Stimulated activated CD4-positive, alpha-beta T cell treated with anti-CD3 and anti-CD28 coated beads, TNF-alpha, amount 100 ng/mL, for 24 hours (primary cell): ENCODE measurements at regions not wholly inside any gene's neighbourhood (a gene's known extent, or its start where the extent isn't known, plus 50 kb on each side); places are given as distances from the start of the nearest gene placed in this dataset.

Experiments
- DNase-seq, 3 experiments: peaks; one replicate each; pipeline ENCODE4 v3.0.0-alpha.2; 2020; ENCODE audit warnings: low read depth in 3 of 3

- DNase-seq: no peak
Observed at GRCh38 chr11:95692526-95693260, 96.9 kb downstream of the FAM76B start.

DNA sequence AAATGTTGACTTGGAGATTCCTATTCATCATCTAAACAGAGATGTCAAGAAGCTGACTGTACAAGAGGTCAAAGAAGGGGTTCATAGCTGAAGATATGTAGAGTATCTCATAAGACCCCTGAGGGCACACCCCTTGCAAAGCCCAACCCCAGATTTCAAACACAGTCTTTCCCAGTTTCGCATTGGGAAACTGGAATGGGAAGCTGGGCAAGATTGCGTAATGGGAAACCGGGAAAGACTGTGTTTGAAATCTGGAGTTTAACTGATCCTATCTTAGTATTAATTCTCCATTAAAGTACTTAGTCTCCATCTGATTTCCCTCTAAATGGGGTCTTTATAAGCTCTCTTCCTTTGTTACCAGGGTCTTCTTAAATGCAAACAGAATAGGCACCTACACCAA is 99.5 kb downstream of the FAM76B start:
- DNase-seq: no peak

- no peak for DNase-seq
Observed at GRCh38 chr11:95688501-95689222, 100.9 kb downstream of the FAM76B start.

GRCh38 chr11:95688015-95688414 is 101.6 kb downstream of the FAM76B start:
- DNase-seq: no peak

DNA sequence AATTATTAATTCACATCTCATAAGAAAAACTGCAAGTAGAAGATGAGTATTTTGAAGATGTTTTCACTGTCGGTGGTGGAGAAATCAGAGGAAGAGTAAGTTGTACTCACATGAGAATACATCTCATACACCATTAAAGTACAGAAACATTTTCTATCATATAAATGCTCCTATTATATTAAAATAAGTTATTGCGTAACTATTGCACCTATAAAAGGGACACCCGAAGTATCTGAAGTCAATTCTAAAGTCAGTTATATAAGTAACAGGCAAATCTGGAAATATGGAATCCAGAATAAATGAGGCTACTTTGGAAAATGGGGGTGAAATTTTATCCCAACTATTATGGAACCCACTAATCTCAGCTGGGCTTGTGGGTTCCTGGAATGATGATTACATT is 103.3 kb downstream of the FAM76B start:
- no peak for DNase-seq

- no peak for DNase-seq
Observed at GRCh38 chr11:95684701-95685100, 104.9 kb downstream of the FAM76B start.

- no peak for DNase-seq
Observed at GRCh38 chr11:95684170-95684569, 105.4 kb downstream of the FAM76B start.

DNA sequence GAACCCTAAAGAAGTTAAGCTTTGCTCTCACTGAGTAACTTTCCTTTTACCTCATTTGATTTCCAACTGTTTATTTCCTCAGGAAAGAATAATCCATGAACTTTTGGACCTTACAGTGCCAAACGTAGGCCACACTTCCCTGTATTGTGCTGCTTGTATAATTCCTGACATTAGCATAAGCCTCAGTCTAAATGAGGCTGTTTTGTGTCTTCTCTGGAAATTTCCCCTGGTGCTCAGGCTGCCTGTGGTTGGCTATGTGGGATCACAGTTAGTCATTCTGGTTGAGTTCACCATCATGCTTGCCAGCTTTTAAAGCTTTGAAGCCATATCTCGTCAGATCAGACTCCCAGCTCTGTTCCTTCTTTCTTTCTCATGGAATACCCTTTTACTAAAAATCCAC is 107.0 kb downstream of the FAM76B start:
- peak in 1 of 3 experiments; percentile 35 for DNase-seq

- no peak for DNase-seq
Observed at GRCh38 chr11:95680169-95680929, 109.2 kb downstream of the FAM76B start.

DNA sequence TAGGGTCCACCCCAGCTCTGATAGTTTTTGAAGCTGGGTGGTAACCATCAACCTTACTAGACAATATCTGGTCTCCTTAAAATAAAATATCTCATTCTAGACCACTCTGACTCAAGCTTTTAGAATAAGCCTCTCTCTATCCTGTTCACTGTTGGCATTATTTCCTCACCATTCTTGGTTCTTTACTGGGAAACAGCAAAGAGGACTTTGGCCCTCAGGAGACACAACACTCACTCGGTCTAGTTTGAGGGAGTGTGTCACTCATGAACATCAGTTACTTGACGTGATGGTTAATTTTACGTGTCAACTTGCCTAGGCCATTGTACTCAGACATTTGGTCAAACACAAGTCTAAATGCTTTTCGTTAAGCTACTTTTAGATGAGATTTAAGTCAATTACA is 110.6 kb downstream of the FAM76B start:
- DNase-seq: no peak

- DNase-seq: no peak
Observed at GRCh38 chr11:95676308-95676707, 113.3 kb downstream of the FAM76B start.

DNA sequence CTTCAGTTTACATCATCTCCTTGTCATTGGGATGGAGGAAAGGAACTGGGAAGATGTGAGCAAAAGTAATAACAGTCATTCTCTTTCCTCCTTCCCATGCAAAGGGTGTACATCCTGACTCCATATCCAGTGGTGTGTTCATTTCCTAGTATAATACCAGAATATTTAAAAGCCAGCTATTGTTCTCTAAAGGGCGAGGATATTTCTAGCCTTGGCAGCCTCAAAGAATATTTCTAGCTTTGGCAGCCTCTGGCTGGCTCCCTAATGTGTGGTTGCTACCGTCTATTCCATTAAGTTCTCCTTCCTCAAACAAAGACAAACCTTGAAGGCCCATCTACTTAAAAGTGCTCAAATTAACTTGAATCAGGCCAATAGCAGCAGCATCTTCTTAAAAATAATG is 114.0 kb downstream of the FAM76B start:
- DNase-seq: no peak

- DNase-seq: peak in 1 of 3 experiments; percentile 38
Observed at GRCh38 chr11:95674657-95675358, 114.8 kb downstream of the FAM76B start.

DNA sequence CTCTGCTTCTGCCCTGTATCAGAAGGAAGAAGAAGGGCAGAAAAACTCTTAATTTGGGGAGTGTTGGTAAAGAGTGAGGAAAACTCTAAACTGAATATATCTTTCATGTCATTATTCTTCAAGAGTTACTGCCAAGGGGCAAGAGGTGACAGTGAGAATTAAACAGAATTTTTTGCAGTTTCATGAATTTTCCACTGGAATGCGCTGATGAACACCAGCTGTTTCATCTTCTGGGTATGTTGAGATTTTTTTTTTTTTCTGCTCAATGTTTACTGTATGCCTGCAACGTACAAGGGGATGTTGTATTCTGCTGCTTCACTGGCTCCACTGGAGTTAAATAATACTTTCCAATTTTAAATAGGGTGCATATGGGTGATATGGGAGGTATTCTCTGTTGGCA is 117.8 kb downstream of the FAM76B start:
- DNase-seq: no peak

DNA sequence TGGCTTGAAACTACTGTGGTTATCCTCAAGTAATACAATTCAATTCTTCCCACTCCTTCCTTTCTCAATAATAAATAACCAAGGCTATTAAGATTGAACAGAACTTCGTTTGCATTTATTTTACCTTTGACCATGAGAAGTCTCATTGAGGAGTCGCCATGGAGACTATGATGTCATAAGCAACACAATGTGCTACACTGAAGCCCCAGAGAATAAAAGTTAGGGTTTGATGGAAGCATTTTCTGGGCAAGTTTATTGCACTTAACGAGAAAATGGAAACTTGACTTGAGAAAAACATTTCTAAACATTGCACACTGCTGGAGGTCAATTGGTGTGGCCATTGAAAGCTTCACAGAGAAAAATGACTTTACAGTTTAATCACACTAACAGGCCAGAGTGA is 121.5 kb downstream of the FAM76B start:
- no peak for DNase-seq

DNA sequence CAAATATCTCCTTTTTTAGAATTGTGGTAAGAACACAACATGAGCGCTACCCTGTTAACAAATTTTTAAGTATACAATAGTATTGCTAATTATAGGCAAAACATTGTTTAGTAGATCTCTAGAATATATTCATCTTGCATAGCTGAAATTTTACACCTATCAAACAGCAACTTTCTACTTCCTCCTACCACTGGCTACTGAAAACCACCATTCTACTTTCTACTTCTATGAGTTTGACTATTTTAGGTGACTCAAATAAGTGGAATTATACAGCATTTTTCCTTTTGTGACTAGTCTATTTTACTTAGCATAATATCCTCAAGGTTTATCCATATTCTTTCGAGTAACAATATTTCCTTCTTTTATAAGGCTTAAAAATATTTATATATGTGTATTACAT is 128.4 kb downstream of the FAM76B start:
- no peak for DNase-seq

GRCh38 chr11:95660038-95660437 is 129.5 kb downstream of the FAM76B start:
- no peak for DNase-seq

GRCh38 chr11:95659088-95659487 is 130.5 kb downstream of the FAM76B start:
- DNase-seq: no peak

GRCh38 chr11:95655536-95655935 is 134.0 kb downstream of the FAM76B start:
- DNase-seq: no peak

GRCh38 chr11:95653680-95654079 is 135.9 kb downstream of the FAM76B start:
- no peak for DNase-seq

GRCh38 chr11:95653099-95653498 is 136.5 kb downstream of the FAM76B start:
- no peak for DNase-seq

GRCh38 chr11:95652002-95652472 is 137.5 kb downstream of the FAM76B start:
- no peak for DNase-seq
